NCI-H82 treated with DMSO at 0.1 percent for 48 hours (cell line): ENCODE measurements at regions not wholly inside any gene's neighbourhood (a gene's known extent, or its start where the extent isn't known, plus 50 kb on each side); places are given as distances from the start of the nearest gene placed in this dataset.
"Not testable (repeated sequence)": the region's sequence is repeated elsewhere in the genome, so short reads cannot be mapped to it uniquely, and the experiment has no call there.

Experiments
- DNase-seq: peaks from one replicate; lab custom pipeline; 2025; ENCODE audit not compliant: unreplicated experiment; lab: John Stamatoyannopoulos, UW

- no peak for DNase-seq
These were observed 175.9 kb downstream of the SOX4 start for GRCh38 chr6:21769405-21769861.

GRCh38 chr6:21769968-21770367 is 176.4 kb downstream of the SOX4 start:
- DNase-seq: no peak

- no peak for DNase-seq
These were observed 178.2 kb downstream of the SOX4 start for GRCh38 chr6:21771626-21772320.

GRCh38 chr6:21772477-21772876 is 178.9 kb downstream of the SOX4 start:
- no peak for DNase-seq

- DNase-seq: no peak
These were observed 179.5 kb downstream of the SOX4 start for GRCh38 chr6:21772884-21773575.

- no peak for DNase-seq
These were observed 180.0 kb downstream of the SOX4 start for GRCh38 chr6:21773576-21773968.

- DNase-seq: peak; percentile 28
These were observed 184.3 kb downstream of the SOX4 start for GRCh38 chr6:21777846-21778245.

- DNase-seq: no peak
These were observed 186.6 kb downstream of the SOX4 start for GRCh38 chr6:21780141-21780540.

- no peak for DNase-seq
These were observed 187.1 kb downstream of the SOX4 start for GRCh38 chr6:21780679-21781078.

GRCh38 chr6:21781128-21781527 is 187.6 kb downstream of the SOX4 start:
- no peak for DNase-seq

- DNase-seq: no peak
These were observed 191.6 kb downstream of the SOX4 start for GRCh38 chr6:21785164-21785563.

- DNase-seq: no peak
These were observed 197.5 kb downstream of the SOX4 start for GRCh38 chr6:21791056-21791455.

- no peak for DNase-seq
These were observed 198.0 kb downstream of the SOX4 start for GRCh38 chr6:21791581-21791980.

GRCh38 chr6:21792177-21792576 is 198.6 kb downstream of the SOX4 start:
- no peak for DNase-seq

- not testable (repeated sequence) for DNase-seq
These were observed 203.4 kb downstream of the SOX4 start for GRCh38 chr6:21796979-21797378.

GRCh38 chr6:21798468-21798867 is 204.9 kb downstream of the SOX4 start:
- DNase-seq: no peak

GRCh38 chr6:21800330-21800729 is 206.8 kb downstream of the SOX4 start:
- DNase-seq: no peak

GRCh38 chr6:21800948-21801438 is 207.4 kb downstream of the SOX4 start:
- DNase-seq: no peak

GRCh38 chr6:21801446-21802174 is 208.1 kb downstream of the SOX4 start:
- no peak for DNase-seq

GRCh38 chr6:21802175-21802822 is 208.7 kb downstream of the SOX4 start:
- DNase-seq: no peak

- DNase-seq: no peak
These were observed 211.5 kb downstream of the SOX4 start for GRCh38 chr6:21804941-21805610.
